GM11168 (cell line): ENCODE measurements at regions not wholly inside any gene's neighbourhood (a gene's known extent, or its start where the extent isn't known, plus 50 kb on each side); places are given as distances from the start of the nearest gene placed in this dataset.

Experiments
- in situ Hi-C: fragments of 300-500 bp; cut with MboI; formaldehyde crosslinking; loops from one replicate; pipeline ENCODE4 v1.12.0; 2022; ENCODE audit warnings: low sequenced_read_pairs; ENCODE audit not compliant: unreplicated experiment

DNA sequence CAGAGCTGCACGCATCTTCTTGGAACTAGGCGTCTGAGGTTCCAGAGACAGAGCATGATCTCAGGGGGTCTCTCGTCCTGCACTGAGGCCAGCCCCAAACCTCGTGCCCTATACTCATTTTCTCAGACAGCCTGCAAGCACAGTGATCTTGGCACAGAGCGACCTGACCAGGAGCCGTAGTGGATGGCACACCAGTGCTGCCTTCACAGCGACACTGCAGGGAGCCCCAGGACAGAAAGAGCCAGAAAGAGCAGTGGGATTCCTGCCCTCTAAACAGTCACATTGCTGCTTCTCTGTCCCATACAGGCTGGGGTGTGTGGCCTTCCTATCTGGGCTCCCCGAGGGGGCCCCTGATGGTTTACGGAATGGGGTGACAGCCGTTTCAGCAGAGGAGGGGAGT is 131.0 kb downstream of the RBFOX3 start:
- in situ Hi-C loops: no loop called here

DNA sequence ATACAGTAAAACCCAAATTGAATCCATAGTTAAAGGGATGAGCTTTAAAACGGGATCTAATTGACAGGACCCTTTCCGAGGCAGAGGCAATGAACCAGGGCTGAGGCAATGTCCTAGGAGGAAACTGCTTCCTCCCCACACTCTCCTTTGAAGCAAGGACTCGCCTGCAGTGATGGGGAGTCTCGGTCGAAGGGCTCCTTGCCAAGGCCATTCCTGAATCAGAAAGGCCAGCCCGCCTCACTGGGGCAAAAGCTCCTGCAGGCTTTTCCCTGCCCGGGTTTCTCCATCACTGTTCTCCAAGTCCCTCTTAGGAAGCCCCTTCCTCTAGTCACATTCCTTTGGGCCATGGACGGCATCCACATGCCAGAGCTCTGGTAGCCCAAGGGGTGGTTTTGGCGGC is 132.0 kb downstream of the RBFOX3 start:
- in situ Hi-C loops: no loop called here

DNA sequence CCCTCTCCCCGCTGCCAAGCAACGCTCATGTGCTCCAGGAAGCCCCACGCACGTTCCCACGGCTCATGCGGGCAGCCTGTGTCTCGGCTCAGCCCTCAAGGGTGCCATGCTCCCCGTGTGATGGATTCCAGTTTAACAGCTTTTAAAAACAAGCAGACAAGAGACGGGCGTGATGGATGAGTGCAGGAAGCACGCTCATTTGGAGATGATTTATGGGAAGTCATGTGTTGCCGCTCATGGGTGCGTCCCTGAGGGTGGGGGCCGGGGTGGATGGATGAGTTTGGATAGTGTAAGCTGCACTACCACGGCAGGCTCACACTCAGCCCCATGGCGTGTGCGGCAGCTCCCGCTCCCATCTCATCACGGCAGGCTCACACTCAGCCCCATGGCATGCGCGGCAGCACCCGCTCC is 132.8 kb downstream of the RBFOX3 start:
- in situ Hi-C loops: no loop called here

DNA sequence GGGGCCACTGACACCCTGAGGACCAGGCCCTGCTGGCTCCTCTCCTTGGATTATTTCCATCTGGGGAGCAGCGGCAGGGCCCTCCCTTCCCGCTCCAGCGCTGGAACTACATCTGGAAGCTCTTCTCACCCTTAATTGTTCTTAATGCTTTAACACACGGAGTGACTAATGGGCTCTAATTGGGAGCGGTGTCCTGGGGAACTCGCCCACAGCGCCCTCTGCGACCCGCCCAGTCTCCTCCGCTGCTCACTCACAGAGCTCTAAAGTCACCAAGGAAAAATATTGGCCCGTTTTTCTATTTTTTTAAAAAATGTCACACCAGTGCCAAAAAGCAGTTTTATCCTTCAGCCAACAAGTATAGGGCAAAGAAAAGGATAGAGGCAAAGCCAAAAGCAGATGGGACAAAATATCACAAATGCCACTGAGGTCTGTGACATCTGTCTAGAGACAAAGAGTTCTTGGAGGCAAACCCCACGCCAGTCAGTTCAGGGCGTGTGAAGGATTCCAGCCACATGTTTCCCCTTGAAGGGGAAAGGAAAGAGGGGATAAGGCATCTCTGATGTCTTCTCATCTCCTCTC is 134.7 kb downstream of the RBFOX3 start:
- in situ Hi-C loops: no loop called here

DNA sequence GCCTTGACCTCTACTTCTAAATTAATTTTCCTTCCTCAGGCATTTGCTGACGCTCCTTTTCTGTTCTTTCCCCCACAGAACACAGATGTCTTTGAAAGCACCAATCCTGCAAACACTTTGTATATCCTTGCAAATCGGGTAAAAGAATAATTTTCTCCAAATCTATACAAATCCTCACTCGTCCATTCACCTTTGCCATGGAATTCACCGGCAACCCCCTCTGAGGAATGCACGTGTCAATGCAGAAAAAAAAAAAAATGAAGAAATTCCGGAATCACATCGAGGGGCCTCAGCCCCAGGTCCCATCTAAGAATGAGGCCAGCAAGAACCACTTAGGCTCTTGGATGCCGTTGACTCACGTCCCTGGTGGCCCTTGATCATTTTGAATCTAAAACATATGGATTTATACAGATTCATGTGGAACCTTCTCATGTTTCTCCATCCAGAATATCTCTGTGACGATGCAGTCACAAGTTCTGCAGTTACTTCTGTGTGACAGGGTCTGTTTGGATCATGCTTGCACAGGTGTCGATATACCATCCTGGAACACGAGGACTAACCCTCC is 136.9 kb downstream of the RBFOX3 start:
- in situ Hi-C loops: no loop called here

DNA sequence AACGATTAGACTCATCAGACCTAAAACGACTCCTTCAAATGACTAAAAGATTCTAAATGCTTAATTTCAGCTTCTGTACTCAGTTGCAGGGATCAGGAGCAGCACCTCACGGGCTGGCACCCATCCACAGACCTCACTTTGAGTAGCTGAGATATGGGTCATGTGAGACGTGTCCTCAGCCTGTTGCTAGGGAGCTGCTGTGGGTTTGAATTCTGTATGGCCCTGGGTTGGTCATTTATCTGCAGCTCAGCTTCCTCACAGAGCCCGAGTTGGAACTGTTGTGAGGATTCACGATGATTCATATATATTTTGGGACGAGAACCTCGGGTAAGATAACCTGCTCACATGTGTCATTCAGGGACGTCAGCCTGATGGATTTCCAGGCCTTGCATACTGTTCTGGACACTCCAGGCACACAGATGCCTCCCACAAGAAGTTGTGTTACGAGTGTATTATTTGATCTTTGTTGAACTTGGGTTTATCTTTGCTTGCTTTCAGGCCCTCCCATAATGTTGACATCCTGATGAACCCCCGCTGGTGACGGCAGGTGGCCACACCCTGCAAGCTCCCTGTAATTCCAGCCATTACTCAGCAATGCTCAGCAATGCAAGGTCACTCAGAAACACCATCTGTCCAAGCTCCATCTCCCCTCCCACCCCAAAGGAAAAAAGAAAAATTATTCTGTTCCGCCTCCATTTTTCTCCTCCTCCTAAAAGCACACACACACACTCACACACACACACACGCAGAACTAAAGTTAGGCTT is 137.6 kb downstream of the RBFOX3 start:
- in situ Hi-C loops: no loop called here

DNA sequence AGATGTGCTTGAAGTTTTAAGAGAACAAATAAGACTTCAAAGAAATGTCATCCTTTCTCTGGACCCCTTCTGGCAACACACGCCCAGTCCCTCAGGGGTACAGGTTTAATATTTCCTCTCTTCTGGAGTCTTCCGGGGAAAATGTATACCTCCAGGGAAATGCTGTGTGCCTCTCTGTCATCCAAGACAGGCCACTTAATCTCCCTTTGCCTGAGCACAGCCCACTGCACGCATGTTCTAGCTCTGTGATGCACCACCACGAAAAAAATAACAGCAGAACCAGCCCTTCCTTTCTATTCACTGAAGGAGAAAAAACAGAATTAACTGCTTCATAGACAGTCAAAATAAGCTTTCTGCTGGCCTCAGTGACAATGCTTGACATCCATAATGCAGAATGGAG is 140.1 kb downstream of the RBFOX3 start:
- in situ Hi-C loops: no loop called here

DNA sequence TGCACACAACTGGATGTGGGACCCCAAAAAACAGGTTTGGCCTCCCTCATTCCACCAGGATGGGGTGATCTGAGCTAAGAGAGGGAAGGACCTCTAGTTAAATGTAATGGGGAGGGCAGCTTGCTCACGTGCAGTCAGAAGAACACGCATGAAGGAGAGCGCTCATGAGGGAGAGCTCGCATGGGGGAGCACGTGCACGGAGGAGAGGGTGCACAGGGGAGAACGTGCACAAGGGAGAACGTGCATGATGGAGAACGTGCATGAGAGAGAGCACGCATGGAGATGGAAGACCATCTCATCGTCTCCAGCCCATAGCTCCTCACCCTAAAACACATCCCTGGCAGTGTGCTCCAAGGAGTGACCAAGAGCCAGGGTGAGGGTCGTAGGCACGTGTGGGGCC is 141.2 kb downstream of the RBFOX3 start:
- in situ Hi-C loops: no loop called here

DNA sequence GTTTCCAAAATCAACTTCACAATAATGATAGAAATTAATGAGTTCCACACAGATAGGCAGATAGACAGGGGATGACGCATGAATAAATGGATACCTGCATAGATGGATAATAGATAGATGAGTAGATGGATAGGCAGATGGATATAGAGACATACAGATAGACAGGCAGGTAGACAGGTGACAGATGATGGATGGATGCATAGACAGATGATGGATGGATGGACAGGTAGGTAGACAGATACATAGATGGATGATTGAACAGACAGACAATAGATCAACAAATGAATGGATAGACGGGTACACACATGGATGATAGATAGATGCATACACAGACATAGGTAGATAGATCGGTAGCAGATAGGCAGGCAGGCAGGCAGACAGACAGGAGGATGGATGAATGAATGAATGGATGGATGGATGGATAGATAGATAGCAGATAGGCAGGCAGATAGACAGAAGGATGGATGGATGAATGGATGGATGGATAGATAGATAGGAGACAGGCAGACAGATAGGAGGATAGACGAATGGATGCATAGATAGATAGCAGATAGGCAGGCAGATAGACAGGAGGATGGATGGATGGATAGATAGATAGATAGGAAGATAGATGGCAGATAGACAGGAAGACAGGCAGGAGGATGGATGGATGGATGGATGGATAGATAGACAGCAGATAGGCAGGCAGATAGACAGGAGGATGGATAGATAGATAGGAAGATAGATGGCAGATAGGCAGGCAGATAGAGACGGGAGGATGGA is 142.5 kb downstream of the RBFOX3 start:
- in situ Hi-C loops: no loop called here

DNA sequence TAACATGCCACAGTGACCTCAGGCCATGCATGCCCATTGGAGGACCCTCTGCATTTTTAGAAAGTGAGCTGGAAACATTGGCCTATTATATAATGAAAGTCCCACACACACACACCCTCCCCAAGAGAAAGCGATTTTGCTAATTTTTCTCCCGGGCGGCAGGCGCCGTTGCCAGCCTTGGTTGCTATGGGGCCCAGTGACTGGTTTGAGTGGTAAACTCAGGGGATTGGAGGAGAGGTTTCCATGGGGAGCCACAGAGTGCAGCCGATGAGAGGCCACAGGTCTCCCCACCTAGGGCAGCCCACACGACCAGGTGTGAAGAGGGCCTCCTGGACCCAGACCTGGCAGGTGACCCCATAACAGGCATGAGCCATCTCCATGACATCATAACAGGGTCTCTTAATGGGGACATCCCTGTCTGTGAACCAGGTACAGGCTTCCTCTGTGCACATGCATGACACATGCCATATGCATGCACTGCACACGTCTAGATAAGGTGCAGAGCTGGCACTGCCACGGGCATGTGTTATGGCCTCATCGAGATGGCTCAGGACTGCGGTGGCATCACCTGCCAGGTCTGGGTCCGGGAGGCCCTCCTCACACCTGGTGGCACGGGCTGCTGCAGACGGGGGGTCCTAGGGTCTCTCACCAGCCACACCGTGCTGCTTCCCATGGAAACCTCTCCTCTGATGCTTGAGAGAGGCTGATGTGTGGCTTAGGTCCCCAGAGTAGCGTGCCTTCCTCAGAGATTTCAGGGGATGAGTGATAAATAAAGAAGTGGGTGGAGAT is 144.1 kb downstream of the RBFOX3 start:
- in situ Hi-C loops: no loop called here

DNA sequence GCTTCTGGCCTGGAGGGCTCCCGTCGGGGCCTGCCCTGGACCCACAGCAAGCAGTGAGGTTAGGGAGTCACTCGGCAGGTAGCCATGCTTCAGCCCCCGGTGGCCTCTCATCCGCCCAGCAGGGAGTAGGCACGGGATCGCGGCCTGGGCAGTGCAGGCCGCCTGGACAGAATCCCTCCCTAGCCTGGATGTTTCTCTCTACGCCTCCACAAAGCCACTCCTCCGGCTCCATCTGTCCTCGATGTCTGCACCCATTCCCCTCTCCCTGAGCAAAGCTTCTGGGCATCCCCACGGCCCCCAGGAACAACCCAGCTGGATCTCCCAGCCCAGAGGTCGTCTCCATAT is 145.2 kb downstream of the RBFOX3 start:
- in situ Hi-C loops: no loop called here

DNA sequence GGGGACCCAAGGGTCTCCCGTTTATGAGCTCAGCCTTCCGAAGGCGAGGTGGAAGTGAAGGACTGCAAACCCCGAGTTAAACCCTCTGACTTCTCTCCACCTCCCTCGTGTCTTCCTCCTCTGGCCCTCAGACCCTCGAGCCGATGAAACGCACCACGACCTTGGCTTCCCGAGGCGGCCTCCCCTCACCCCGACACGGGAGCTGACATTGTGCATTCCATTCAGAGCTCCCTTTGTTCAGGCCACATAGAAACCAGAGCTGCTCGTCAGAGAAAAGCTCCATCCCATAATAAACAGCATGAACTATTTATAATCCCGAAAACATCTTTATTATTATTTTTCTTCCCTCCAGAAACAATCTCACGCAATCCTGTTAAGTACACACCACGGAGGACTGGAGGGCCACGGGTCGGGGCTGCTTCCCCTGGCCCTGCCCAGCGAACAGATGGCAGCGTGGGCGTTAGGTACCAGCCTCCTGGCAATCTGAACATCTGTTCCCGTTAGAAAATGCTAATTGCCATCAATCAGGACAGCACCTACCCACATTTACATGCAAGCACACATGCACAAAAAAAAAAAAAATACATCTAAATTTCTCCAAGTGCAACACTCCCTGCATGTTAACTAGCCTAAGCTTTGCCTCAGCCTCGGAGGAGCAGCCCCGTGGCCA is 145.7 kb downstream of the RBFOX3 start:
- in situ Hi-C loops: no loop called here

DNA sequence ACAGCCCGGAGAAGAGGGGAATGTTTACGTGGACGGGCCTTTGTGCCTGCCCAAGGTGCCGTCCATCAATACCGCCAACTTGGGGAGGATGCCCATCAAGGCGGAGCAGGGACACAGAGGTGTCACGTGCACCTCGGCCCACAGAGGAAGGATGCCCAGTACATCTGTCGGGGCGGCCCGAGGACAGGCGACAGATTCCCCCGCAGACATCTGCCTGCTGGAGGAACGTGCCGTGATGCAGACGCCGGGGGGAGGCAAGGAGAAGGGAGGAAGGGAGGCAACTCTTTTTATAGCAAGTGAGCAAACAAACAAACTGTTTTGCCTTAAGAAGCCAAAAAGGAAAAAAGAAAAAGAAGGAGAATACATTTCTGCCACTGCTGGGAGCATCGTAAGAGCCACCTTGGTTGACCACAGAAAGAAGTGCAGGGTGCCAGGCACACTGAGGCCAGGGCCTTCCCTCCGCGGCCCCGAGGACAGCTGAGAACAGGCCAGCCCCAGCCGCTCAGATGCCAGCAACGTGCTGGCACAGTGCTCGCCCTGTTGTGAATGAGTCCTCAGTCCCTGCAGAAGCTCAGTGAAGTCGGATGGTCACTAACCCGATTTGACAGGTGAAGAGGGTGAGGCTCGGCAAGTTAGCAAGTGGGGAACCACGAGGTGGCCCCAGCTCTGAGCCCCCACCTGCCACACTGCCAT is 146.4 kb downstream of the RBFOX3 start:
- in situ Hi-C loops: no loop called here

DNA sequence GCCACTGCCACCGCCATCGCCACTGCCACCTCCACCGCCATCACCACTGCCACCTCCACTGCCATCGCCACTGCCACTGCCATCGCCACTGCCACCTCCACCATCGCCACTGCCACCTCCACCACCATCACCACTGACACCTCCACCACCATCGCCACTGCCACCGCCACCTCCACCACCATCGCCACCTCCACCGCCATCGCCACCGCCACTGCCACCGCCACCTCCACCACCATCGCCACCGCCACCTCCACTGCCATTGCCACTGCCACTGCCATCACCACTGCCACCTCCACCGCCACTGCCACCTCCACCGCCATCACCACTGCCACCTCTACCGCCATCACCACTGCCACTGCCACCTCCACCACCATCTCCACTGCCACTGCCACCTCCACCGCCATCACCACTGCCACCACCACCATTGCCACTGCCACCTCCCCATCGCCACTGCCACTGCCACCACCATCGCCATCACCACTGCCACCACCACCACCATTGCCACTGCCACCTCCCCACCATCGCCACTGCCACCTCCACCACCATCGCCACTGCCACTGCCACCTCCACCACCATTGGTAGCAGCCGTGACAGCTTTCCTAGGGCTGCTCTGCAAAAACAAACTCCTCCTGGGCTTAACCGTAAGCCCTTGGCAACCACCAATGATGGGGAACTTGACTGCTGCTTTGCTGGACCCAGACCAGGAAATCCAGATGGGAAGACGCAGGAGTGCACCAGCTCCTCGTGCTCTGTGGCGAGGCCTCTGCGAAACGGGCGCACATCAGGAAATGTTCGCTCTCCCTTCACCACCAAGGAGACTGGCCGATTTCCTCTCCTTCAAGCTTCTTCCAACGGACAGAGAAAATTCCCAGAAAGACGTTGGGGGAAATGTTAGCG is 147.2 kb downstream of the RBFOX3 start:
- in situ Hi-C loops: no loop called here

DNA sequence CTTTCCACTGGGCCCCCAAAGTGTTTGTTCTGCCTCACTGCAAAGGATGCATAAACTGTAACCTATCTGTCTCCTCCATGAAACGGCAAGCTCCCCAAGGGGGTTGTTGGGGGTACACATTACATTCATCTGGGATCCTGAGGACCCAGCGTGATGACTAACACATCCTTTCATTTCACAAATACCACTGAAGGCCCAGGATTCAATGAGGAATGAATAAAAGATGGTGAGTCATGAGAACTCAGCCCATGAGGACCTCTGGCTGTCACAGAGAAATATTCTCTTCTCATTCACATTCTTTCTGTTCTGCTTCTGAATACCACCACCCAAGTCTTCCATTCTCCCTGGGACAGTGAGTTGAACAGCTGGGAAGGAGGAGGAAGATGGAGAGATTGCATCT is 149.8 kb downstream of the RBFOX3 start:
- in situ Hi-C loops: no loop called here

DNA sequence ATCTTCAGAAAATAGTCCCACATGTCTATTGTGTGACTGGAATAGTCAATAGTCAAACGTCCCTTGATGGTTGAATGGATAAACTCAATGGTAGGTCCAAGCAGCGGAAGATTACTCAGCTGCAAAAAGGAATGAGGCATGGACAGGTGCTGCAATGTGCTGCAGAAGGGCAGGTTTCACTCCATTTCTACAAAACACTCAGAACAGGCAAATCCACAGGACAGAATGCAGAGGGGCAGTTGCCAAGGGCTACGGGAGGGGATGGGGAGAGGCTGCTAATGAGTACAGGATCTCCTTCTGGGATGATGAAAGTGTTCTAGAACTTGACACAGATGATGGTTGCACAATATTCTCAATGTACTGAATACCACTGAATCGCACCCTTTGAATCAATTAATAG is 151.0 kb downstream of the RBFOX3 start:
- in situ Hi-C loops: no loop called here

DNA sequence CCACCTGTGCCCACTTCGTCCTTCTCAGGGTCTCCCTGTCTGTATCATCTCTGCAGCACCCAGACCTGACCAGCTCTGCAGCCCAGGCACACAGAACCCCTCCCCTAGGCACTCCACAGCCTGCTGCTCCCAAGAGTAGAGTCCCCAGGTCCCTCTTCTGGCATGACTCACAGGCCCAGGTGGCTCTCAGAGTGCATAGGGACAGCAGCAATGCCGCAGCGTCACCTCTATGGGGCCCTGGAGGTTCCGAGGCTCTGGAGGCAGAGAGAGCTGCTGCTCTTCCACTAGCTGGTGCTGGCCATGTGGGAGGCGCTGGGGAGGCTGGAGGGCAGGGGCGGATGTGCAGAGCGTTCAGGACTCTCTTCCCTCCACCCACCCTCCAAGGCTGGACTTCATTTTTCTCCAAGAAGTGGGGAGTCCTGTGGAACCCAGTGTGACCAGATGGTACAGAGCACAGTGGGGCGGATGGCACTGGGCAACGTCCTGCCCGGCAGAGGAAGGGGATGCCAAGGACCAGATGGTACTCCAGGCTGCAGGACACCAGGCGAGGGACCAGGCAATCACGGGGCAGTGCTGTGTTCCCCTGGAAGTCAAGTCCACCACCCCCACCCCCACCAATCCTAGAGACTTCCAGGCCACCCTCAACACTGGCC is 151.7 kb downstream of the RBFOX3 start:
- in situ Hi-C loops: no loop called here

DNA sequence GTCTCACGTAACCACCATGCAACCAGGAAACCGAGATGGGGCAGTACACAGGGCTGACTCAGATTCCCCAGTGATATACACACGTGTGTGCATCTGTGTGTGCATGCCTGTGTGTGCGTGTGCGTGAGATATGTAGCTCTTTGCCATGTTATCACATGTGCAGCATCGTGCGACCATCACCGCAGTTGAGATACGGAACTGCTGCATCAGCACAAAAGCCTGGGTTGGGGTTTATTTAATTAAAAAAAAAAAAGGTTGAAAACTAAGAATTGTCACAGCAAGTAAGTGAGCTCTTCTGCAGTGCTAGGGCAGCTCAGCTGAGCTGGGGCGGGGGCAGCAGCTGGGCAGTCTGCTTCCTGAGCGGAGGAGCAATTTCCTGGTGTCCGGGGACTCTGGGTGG is 152.5 kb downstream of the RBFOX3 start:
- in situ Hi-C loops: no loop called here
